ENCODE measurements at regions not wholly inside any gene's neighbourhood (a gene's known extent, or its start where the extent isn't known, plus 50 kb on each side); places are given as distances from the start of the nearest gene placed in this dataset.

- TF ChIP-seq ZNF274 (IDR thresholded peaks at IDR 0.05; ENCODE audit: low read depth, low read length) (no peak), YY1 (IDR thresholded peaks at IDR 0.05; ENCODE audit: insufficient read depth, insufficient read length) (no peak), SUZ12 (IDR thresholded peaks at IDR 0.05; ENCODE audit: extremely low read depth, insufficient read depth, insufficient read length) (no peak)
These were observed 296.2 kb downstream of the LRRIQ3 start for GRCh38 chr1:73901738-73902137.

Data from NT2/D1 (cell line).